K562 (cell line): ENCODE measurements at regions not wholly inside any gene's neighbourhood (a gene's known extent, or its start where the extent isn't known, plus 50 kb on each side); places are given as distances from the start of the nearest gene placed in this dataset.
"Not testable (repeated sequence)": the region's sequence is repeated elsewhere in the genome, so short reads cannot be mapped to it uniquely, and the experiment has no call there.

Source experiments
- ATAC-seq: fragments of 200-7000 bp; cut with Tn5 transposase; 3 replicates; pipeline ENCODE4 v1.9.1; 2020; ENCODE audit warnings: moderate library complexity
- BruUV-seq: library from RNA; stranded (reverse); fragments of 400-500 nt; replicated peaks from 2 replicates; lab custom pipeline; 2021; lab: Mats Ljungman, UMichigan
- CTCF ChIA-PET: fragments of 300-600 bp; formaldehyde crosslinking; extraction: SDS; loops from one replicate; lab custom pipeline; 2021; ENCODE audit warnings: low intra/inter-chr PET ratio; lab: Yijun Ruan, JAX
- POLR2A ChIA-PET: fragments of 300-600, 350-650 bp; sonication (Branson Sonifier 250); formaldehyde crosslinking; extraction: SDS; loops from one replicate; lab custom pipeline; 2021; ENCODE audit warnings: antibody characterized with exemption, inconsistent platforms; lab: Yijun Ruan, JAX
- DNase-seq, 4 experiments: peaks; one replicate each; pipeline versions ENCODE4 v3.0.0 to v3.0.0-alpha.2; 2011 to 2018; ENCODE audit warnings: low spot score in 3 of 4, mixed read lengths in 3 of 4; ENCODE audit errors: extremely low read depth in 1 of 4
- FAIRE-seq: peaks from 2 replicates; lab custom pipeline; 2011; peaks lifted over from hg19 to GRCh38; lab: Jason Lieb, UNC
- H2AFZ ChIP-seq: 2 replicates; pipeline ENCODE4 v1.6.0; 2011; ENCODE audit warnings: low read depth, low read length, control low read depth, inconsistent platforms
- H3K27ac ChIP-seq: fragments of 200-600 bp; 3 replicates; pipeline ENCODE4 v1.8.0; 2011; ENCODE audit warnings: low read depth, mild to moderate bottlenecking, control low read depth, inconsistent platforms, low read length, moderate library complexity, mixed read lengths; ENCODE audit errors: extremely low read depth
- H3K27me3 ChIP-seq, 2 experiments: fragments of 300-600 bp in 1 of 2; 2 replicates in 1 of 2; 3 replicates in 1 of 2; pipeline versions ENCODE4 v1.6.0 to v1.8.0; 2011; ENCODE audit warnings: inconsistent platforms in 2 of 2, low read length in 2 of 2, mild to moderate bottlenecking in 1 of 2, mixed read lengths in 1 of 2, moderate library complexity in 1 of 2; ENCODE audit not compliant: control insufficient read depth in 2 of 2, insufficient read depth in 2 of 2
- H3K36me3 ChIP-seq: fragments of 300-600 bp; 3 replicates; pipeline ENCODE4 v1.8.0; 2011; ENCODE audit warnings: mild to moderate bottlenecking, low read length, inconsistent platforms; ENCODE audit not compliant: control insufficient read depth, insufficient read depth
- H3K4me1 ChIP-seq, 2 experiments: fragments of 200-600 bp in 1 of 2; replicated peaks in 1 of 2; 2 replicates in 1 of 2; 3 replicates in 1 of 2; pipeline versions ENCODE4 v1.5.1 to v1.8.0; 2011; ENCODE audit warnings: inconsistent platforms in 2 of 2, low read length in 2 of 2, mild to moderate bottlenecking in 1 of 2, mixed read lengths in 1 of 2, moderate library complexity in 1 of 2; ENCODE audit not compliant: control insufficient read depth in 2 of 2, insufficient read depth in 2 of 2
- H3K4me2 ChIP-seq: 2 replicates; pipeline ENCODE4 v1.6.1; 2011; ENCODE audit warnings: low read length, control low read depth, inconsistent platforms, mixed read lengths; ENCODE audit not compliant: insufficient read depth
- H3K4me3 ChIP-seq: fragments of 200-600 bp; sonication (generic), shearing (Covaris generic); 2 replicates; pipeline ENCODE4 v1.5.1; 2016; ENCODE audit warnings: control low read depth, inconsistent platforms
- H3K79me2 ChIP-seq: fragments of 200-600 bp; 3 replicates; pipeline ENCODE4 v1.8.0; 2011; ENCODE audit warnings: low read length, inconsistent platforms; ENCODE audit not compliant: control insufficient read depth, insufficient read depth
- H3K9ac ChIP-seq, 2 experiments: 2 replicates each; pipeline versions ENCODE4 v1.6.0 to v1.6.1; 2011; ENCODE audit warnings: low read depth in 2 of 2, low read length in 2 of 2, control low read depth in 1 of 2, inconsistent platforms in 1 of 2, mild to moderate bottlenecking in 1 of 2, mixed read lengths in 1 of 2; ENCODE audit not compliant: insufficient read depth in 1 of 2
- H3K9me1 ChIP-seq: one replicate; pipeline ENCODE4 v1.6.0; 2011; ENCODE audit warnings: inconsistent platforms, mild to moderate bottlenecking, low read length, moderate library complexity; ENCODE audit not compliant: control insufficient read depth, insufficient read depth
- H3K9me3 ChIP-seq: replicated peaks from 2 replicates; pipeline ENCODE4 v1.5.1; 2011; ENCODE audit warnings: low read depth, low read length, inconsistent platforms; ENCODE audit not compliant: control insufficient read depth, insufficient read depth
- H4K20me1 ChIP-seq: replicated peaks from 2 replicates; pipeline ENCODE4 v1.6.1; 2011; ENCODE audit warnings: low read length, inconsistent platforms, mixed read lengths; ENCODE audit not compliant: control insufficient read depth, insufficient read depth
- BCOR ChIP-seq: fragments of 450-650 bp; IDR thresholded peaks from 2 replicates; pipeline ENCODE4 v1.6.1; 2016
- BRF1 ChIP-seq: IDR thresholded peaks from 3 replicates; pipeline ENCODE4 v1.6.1; 2011; ENCODE audit warnings: borderline replicate concordance, mild to moderate bottlenecking; ENCODE audit not compliant: insufficient read length; ENCODE audit errors: extremely low read depth
- CXXC5 ChIP-seq: fragments of 250-450 bp; sonication (Bioruptor Pico); IDR thresholded peaks from 2 replicates; pipeline ENCODE4 v1.8.0; 2022; ENCODE audit warnings: inconsistent platforms, mild to moderate bottlenecking, moderate library complexity
- ETS2 ChIP-seq: IDR thresholded peaks from 2 replicates; pipeline ENCODE4 v1.6.1; 2016; ENCODE audit warnings: borderline replicate concordance, missing genetic modification characterization, mild to moderate bottlenecking, moderate library complexity, missing compliant biosample characterization; ENCODE audit not compliant: poor library complexity, severe bottlenecking
- KAT8 ChIP-seq: fragments of 450-650 bp; IDR thresholded peaks from 2 replicates; pipeline ENCODE4 v1.6.1; 2016; ENCODE audit warnings: low read depth, mild to moderate bottlenecking
- KDM1A ChIP-seq, 2 experiments: fragments of 450-650 bp; IDR thresholded peaks; 2 replicates each; pipeline ENCODE4 v1.6.1; 2016; ENCODE audit warnings: mild to moderate bottlenecking in 2 of 2
- RBM15 ChIP-seq: fragments of 200-400 bp; formaldehyde crosslinking; IDR thresholded peaks from 2 replicates; pipeline ENCODE4 v1.6.1; 2018; ENCODE audit warnings: mild to moderate bottlenecking, low read length, moderate library complexity; ENCODE audit not compliant: insufficient read depth
- WHSC1 ChIP-seq: IDR thresholded peaks from one replicate; pipeline ENCODE4 v1.6.1; 2012; ENCODE audit warnings: low read length, control low read depth, inconsistent platforms
- ZNF146 ChIP-seq: IDR thresholded peaks from one replicate; pipeline ENCODE4 v1.6.1; 2018; ENCODE audit warnings: missing compliant biosample characterization; ENCODE audit not compliant: unreplicated experiment
- ZNF184 ChIP-seq: sonication (generic); formaldehyde crosslinking; IDR thresholded peaks from 2 replicates; pipeline ENCODE4 v1.5.0; 2020; ENCODE audit warnings: missing genetic modification reagents
- WGBS: fragments of 100-300 bp; shearing (Covaris generic); methylation state at CpG from one replicate; pipeline ENCODE4 v1.1.6; 2016; ENCODE audit warnings: low coverage, mixed read lengths; ENCODE audit not compliant: insufficient coverage; ENCODE audit errors: missing lambda C conversion rate; 5-methylcytosine and 5-hydroxymethylcytosine counted together
- in situ Hi-C: fragments of 300-500 bp; cut with MboI; formaldehyde crosslinking; loops from 4 replicates; pipeline ENCODE4 v1.15.0; 2018; ENCODE audit warnings: inconsistent platforms, mixed read lengths
- intact Hi-C: fragments of 100-400 bp; cut with micrococcal nuclease; formaldehyde crosslinking; loops from 2 replicates; pipeline ENCODE4 v1.14.2; 2022
- TF ChIP-seq, protein P1 (sequence below), 2 experiments: fragments of 450-650 bp; IDR thresholded peaks; 2 replicates each; pipeline ENCODE4 v1.6.1; 2018; ENCODE audit warnings: mild to moderate bottlenecking in 2 of 2, low read depth in 1 of 2; ENCODE audit not compliant: partially characterized antibody in 2 of 2
- TF ChIP-seq, protein P2 (sequence below): fragments of 250-450 bp; sonication (Bioruptor Pico); IDR thresholded peaks from 2 replicates; pipeline ENCODE4 v1.4.0; 2020

DNA sequence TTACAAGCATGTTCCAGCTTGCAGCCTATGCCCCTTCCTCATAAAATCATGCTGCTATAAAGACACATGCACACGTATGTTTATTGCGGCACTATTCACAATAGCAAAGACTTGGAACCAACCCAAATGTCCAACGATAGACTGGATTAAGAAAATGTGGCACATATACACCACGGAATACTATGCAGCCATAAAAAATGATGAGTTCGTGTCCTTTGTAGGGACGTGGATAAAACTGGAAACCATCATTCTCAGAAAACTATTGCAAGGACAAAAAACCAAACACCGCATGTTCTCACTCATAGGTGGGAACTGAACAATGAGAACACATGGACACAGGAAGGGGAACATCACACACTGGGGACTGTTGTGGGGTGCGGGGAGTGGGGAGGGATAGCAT is 75.3 kb upstream of the ZNF746 start:
- H3K27me3 ChIP-seq, CTCF ChIA-PET, H3K4me2 ChIP-seq, H3K9ac ChIP-seq, POLR2A ChIA-PET, H3K79me2 ChIP-seq, H3K4me1 ChIP-seq, H3K27ac ChIP-seq, H2AFZ ChIP-seq, in situ Hi-C loops, H3K36me3 ChIP-seq, intact Hi-C loops, H3K9me3 ChIP-seq, DNase-seq, H4K20me1 ChIP-seq, H3K9me1 ChIP-seq, FAIRE-seq, H3K4me3 ChIP-seq, ATAC-seq, BruUV-seq: not testable (repeated sequence)
- TF ChIP-seq BCOR: peak; percentile 48; the same call in 1 of the 2 replicates
- peak; percentile 15 to 26; a peak in 1 of 4 replicates for TF ChIP-seq KDM1A (IDR thresholded peaks at IDR 0.05)
- peak; percentile 60 for TF ChIP-seq ZNF146 (CRISPR knock-in tag)
- 91% methylated on average over 8 of the region's 8 CpGs for WGBS

DNA sequence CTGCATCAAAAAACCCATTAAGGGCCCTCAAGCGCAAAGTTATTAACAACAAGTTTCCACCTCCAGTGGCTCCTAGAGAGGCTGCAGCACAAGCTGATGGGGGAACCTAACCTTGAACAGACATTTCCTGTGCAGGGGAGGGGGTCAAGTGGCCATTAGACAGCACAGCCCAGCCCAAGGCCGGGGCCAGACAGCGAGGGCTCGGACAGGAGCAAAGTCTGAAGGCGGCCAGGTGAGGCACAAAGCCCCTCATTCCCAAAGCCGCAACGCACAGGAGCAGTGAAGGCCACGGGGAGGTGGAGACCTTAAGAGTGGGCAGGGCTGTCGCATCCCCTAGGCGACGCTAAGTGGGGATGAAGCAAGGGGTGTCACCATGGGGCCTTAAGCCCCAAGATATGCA is 73.2 kb upstream of the ZNF746 start:
- no peak for FAIRE-seq
- ChIA-PET POLR2A (no interaction called here), CTCF (no interaction called here)
- H3K9me1 ChIP-seq: no peaks in the 10 kb centered on the region
- H3K4me2 ChIP-seq: no peak overlapping the region
- WGBS: 99% methylated on average over 11 of the region's 11 CpGs
- H4K20me1 ChIP-seq: no peaks in the 10 kb centered on the region
- BruUV-seq: no TSS peak
- no peak overlapping the region for H3K4me3 ChIP-seq
- in situ Hi-C loops (no loop called here), intact Hi-C loops (no loop called here)
- no peak for ATAC-seq
- no peaks in the 10 kb centered on the region for H3K27me3 ChIP-seq
- no peaks in the 10 kb centered on the region for H3K4me1 ChIP-seq
- H3K36me3 ChIP-seq: peaks cover 27% of the 10 kb centered on the region
- H3K79me2 ChIP-seq: no peaks in the 10 kb centered on the region; the same call in 2 of the 3 replicates
- H3K27ac ChIP-seq: no peak overlapping the region
- H3K9ac ChIP-seq: no peak overlapping the region
- H3K9me3 ChIP-seq: peaks cover 4% of the 10 kb centered on the region; the same call in 1 of the 2 replicates
- no peak overlapping the region for H2AFZ ChIP-seq
- DNase-seq: no peak
- no peak for TF ChIP-seq WHSC1
- no peak for TF ChIP-seq BRF1
- no peak for TF ChIP-seq RBM15
- no peak for TF ChIP-seq CXXC5 (CRISPR knock-in tag)
- 0 out of 2 replicates have a peak, but pooled peaks have one; percentile 22 for TF ChIP-seq ZNF184
- TF ChIP-seq, protein P1, sequence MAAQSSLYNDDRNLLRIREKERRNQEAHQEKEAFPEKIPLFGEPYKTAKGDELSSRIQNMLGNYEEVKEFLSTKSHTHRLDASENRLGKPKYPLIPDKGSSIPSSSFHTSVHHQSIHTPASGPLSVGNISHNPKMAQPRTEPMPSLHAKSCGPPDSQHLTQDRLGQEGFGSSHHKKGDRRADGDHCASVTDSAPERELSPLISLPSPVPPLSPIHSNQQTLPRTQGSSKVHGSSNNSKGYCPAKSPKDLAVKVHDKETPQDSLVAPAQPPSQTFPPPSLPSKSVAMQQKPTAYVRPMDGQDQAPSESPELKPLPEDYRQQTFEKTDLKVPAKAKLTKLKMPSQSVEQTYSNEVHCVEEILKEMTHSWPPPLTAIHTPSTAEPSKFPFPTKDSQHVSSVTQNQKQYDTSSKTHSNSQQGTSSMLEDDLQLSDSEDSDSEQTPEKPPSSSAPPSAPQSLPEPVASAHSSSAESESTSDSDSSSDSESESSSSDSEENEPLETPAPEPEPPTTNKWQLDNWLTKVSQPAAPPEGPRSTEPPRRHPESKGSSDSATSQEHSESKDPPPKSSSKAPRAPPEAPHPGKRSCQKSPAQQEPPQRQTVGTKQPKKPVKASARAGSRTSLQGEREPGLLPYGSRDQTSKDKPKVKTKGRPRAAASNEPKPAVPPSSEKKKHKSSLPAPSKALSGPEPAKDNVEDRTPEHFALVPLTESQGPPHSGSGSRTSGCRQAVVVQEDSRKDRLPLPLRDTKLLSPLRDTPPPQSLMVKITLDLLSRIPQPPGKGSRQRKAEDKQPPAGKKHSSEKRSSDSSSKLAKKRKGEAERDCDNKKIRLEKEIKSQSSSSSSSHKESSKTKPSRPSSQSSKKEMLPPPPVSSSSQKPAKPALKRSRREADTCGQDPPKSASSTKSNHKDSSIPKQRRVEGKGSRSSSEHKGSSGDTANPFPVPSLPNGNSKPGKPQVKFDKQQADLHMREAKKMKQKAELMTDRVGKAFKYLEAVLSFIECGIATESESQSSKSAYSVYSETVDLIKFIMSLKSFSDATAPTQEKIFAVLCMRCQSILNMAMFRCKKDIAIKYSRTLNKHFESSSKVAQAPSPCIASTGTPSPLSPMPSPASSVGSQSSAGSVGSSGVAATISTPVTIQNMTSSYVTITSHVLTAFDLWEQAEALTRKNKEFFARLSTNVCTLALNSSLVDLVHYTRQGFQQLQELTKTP (IDR thresholded peaks at IDR 0.05; ENCODE audit: low read depth in 1 of 2, partially characterized antibody in 2 of 2): no peak
- TF ChIP-seq ETS2: no peak
- TF ChIP-seq, protein P2, sequence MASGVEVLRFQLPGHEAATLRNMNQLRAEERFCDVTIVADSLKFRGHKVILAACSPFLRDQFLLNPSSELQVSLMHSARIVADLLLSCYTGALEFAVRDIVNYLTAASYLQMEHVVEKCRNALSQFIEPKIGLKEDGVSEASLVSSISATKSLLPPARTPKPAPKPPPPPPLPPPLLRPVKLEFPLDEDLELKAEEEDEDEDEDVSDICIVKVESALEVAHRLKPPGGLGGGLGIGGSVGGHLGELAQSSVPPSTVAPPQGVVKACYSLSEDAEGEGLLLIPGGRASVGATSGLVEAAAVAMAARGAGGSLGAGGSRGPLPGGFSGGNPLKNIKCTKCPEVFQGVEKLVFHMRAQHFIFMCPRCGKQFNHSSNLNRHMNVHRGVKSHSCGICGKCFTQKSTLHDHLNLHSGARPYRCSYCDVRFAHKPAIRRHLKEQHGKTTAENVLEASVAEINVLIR: no peak
- TF ChIP-seq KAT8: no peak
